CD14-positive monocyte (primary cell): ENCODE measurements at regions not wholly inside any gene's neighbourhood (a gene's known extent, or its start where the extent isn't known, plus 50 kb on each side); places are given as distances from the start of the nearest gene placed in this dataset.

Experiments
- DNase-seq, 3 donors: peaks; one replicate each; pipeline ENCODE4 v3.0.0-alpha.2; 2011 to 2022
- H2AFZ ChIP-seq: 2 replicates; pipeline ENCODE4 v1.6.0; 2012; ENCODE audit warnings: mild to moderate bottlenecking, low read depth, low read length, inconsistent platforms; ENCODE audit not compliant: insufficient read depth, poor library complexity, severe bottlenecking
- H3K27ac ChIP-seq, 2 donors: 1 replicate in 1 of 2; 2 replicates in 1 of 2; pipeline ENCODE4 v1.5.1; 2012 to 2013; ENCODE audit warnings: low read length in 2 of 2, control low read depth in 1 of 2, inconsistent platforms in 1 of 2, low read depth in 1 of 2, mild to moderate bottlenecking in 1 of 2
- H3K27me3 ChIP-seq, 2 donors: one replicate each; pipeline versions ENCODE4 v1.6.0 to v1.6.1; 2011 to 2013; ENCODE audit warnings: low read length in 2 of 2; ENCODE audit not compliant: control insufficient read depth in 2 of 2, insufficient read depth in 2 of 2
- H3K36me3 ChIP-seq, 2 donors: replicated peaks in 1 of 2; 1 replicate in 1 of 2; 2 replicates in 1 of 2; pipeline versions ENCODE4 v1.5.1 to v1.6.1; 2012 to 2013; ENCODE audit warnings: low read length in 2 of 2, control low read depth in 1 of 2, inconsistent platforms in 1 of 2, mild to moderate bottlenecking in 1 of 2; ENCODE audit not compliant: insufficient read depth in 2 of 2, control insufficient read depth in 1 of 2
- H3K4me1 ChIP-seq, 2 donors: 1 replicate in 1 of 2; 2 replicates in 1 of 2; pipeline versions ENCODE4 v1.5.1 to v1.6.1; 2012 to 2013; ENCODE audit warnings: low read length in 2 of 2, control low read depth in 1 of 2, inconsistent platforms in 1 of 2, mild to moderate bottlenecking in 1 of 2, moderate library complexity in 1 of 2; ENCODE audit not compliant: insufficient read depth in 2 of 2, control insufficient read depth in 1 of 2
- H3K4me2 ChIP-seq: replicated peaks from 2 replicates; pipeline ENCODE3; 2012; ENCODE audit warnings: low read length, moderate library complexity, mild to moderate bottlenecking; ENCODE audit not compliant: poor library complexity, severe bottlenecking; ENCODE audit errors: extremely low read depth
- H3K4me3 ChIP-seq, 3 experiments: fragments of 200-600 bp in 1 of 3; sonication (generic) in 1 of 3; replicated peaks in 1 of 3; 1 replicate in 2 of 3; 2 replicates in 1 of 3; pipeline ENCODE4 v1.5.1; 2011 to 2013; ENCODE audit warnings: low read length in 3 of 3, mild to moderate bottlenecking in 3 of 3, control low read depth in 2 of 3, low read depth in 2 of 3, inconsistent platforms in 1 of 3, moderate library complexity in 1 of 3
- H3K79me2 ChIP-seq: 2 replicates; pipeline ENCODE4 v1.6.0; 2012; ENCODE audit warnings: mild to moderate bottlenecking, control low read depth, inconsistent platforms, low read length, moderate library complexity; ENCODE audit not compliant: insufficient read depth
- H3K9ac ChIP-seq: 2 replicates; pipeline ENCODE4 v1.6.0; 2017; ENCODE audit warnings: low read length, mild to moderate bottlenecking; ENCODE audit not compliant: insufficient read depth, poor library complexity, severe bottlenecking
- H3K9me3 ChIP-seq, 2 donors: replicated peaks in 1 of 2; 1 replicate in 1 of 2; 2 replicates in 1 of 2; pipeline versions ENCODE4 v1.5.1 to v1.6.1; 2012 to 2013; ENCODE audit warnings: low read length in 2 of 2, control low read depth in 1 of 2; ENCODE audit not compliant: control insufficient read depth in 1 of 2, insufficient read depth in 1 of 2
- H4K20me1 ChIP-seq: 2 replicates; pipeline ENCODE4 v1.6.0; 2012; ENCODE audit warnings: mild to moderate bottlenecking, low read length, control low read depth, moderate library complexity; ENCODE audit not compliant: insufficient read depth
- H3K27ac Mint-ChIP-seq, 7 donors: one replicate each; pipeline ENCODE4 v1.8.0; 2020; ENCODE audit warnings: mild to moderate bottlenecking in 7 of 7, mixed read lengths in 7 of 7, moderate library complexity in 6 of 7, inconsistent platforms in 2 of 7
- H3K27me3 Mint-ChIP-seq, 3 donors: one replicate each; pipeline ENCODE4 v1.8.0; 2021 to 2022; ENCODE audit warnings: low read depth in 3 of 3, mild to moderate bottlenecking in 3 of 3, mixed read lengths in 3 of 3, moderate library complexity in 3 of 3, inconsistent platforms in 1 of 3
- H3K36me3 Mint-ChIP-seq, 2 donors: one replicate each; pipeline ENCODE4 v1.8.0; 2020; ENCODE audit warnings: mixed read lengths in 2 of 2, inconsistent platforms in 1 of 2, mild to moderate bottlenecking in 1 of 2
- H3K4me1 Mint-ChIP-seq: one replicate; pipeline ENCODE4 v1.8.0; 2020; ENCODE audit warnings: mild to moderate bottlenecking, mixed read lengths
- H3K4me3 Mint-ChIP-seq, 2 donors: one replicate each; pipeline ENCODE4 v1.8.0; 2020; ENCODE audit warnings: mild to moderate bottlenecking in 2 of 2, mixed read lengths in 2 of 2, moderate library complexity in 1 of 2
- H3K9me3 Mint-ChIP-seq, 7 donors: one replicate each; pipeline ENCODE4 v1.8.0; 2020 to 2022; ENCODE audit warnings: mixed read lengths in 7 of 7, mild to moderate bottlenecking in 6 of 7, moderate library complexity in 6 of 7, inconsistent platforms in 2 of 7
- WGBS: methylation state at CpG from one replicate; pipeline ENCODE4 v1.1.5; 2013; ENCODE audit warnings: missing lambda C conversion rate; ENCODE audit not compliant: insufficient coverage; 5-methylcytosine and 5-hydroxymethylcytosine counted together
- intact Hi-C, 2 donors: fragments of 100-400 bp; cut with micrococcal nuclease; formaldehyde crosslinking; loops; one replicate each; pipeline versions ENCODE4 v1.15.0 to v1.15.1; 2023
- TF ChIP-seq, protein P1 (sequence below): fragments of 200-600 bp; IDR thresholded peaks from one replicate; pipeline ENCODE4 v1.8.0; 2022; ENCODE audit warnings: antibody characterized with exemption, mild to moderate bottlenecking

DNA sequence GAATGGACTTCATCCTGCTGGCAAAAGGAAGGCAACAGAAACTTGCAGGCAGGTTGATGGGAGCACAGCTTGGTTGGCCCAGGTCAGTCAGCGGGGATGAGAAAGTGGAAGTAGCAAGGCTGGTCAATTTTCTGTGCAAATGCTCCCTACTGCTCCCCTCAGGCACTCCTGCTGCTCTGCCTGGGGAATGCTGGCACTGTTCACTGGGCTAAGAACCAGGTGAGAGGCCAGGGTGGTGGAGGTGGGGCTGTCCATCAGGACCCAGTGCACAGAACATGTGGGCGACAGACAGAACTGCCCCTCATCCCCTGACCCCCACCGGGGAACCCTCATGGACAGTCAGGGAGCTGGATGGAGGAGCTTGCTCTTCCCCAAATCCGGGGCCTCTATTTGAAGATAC, 593.1 kb downstream of the IRX1 start:
- Histone ChIP-seq H3K79me2 (no peaks in the 10 kb centered on the region), H2AFZ (no peak overlapping the region), H3K4me1 (no peaks in the 10 kb centered on the region), H3K4me3 (no peak overlapping the region), H3K9me3 (peaks cover 5 to 16% of the 10 kb centered on the region in 2 donors), H4K20me1 (no peaks in the 10 kb centered on the region), H3K27me3 (no peaks in the 10 kb centered on the region), H3K9ac (no peak overlapping the region), H3K27ac (no peak overlapping the region), H3K36me3 (no peaks in the 10 kb centered on the region), H3K4me2 (no peak overlapping the region)
- H3K4me1 Mint-ChIP-seq, result no peaks in the 10 kb centered on the region
- WGBS, result no CpG with 5 or more reads among the region's 4 CpGs
- intact Hi-C loops, result no loop called here
- no peak for DNase-seq
- no peak overlapping the region for H3K4me3 Mint-ChIP-seq
- TF ChIP-seq, protein P1, sequence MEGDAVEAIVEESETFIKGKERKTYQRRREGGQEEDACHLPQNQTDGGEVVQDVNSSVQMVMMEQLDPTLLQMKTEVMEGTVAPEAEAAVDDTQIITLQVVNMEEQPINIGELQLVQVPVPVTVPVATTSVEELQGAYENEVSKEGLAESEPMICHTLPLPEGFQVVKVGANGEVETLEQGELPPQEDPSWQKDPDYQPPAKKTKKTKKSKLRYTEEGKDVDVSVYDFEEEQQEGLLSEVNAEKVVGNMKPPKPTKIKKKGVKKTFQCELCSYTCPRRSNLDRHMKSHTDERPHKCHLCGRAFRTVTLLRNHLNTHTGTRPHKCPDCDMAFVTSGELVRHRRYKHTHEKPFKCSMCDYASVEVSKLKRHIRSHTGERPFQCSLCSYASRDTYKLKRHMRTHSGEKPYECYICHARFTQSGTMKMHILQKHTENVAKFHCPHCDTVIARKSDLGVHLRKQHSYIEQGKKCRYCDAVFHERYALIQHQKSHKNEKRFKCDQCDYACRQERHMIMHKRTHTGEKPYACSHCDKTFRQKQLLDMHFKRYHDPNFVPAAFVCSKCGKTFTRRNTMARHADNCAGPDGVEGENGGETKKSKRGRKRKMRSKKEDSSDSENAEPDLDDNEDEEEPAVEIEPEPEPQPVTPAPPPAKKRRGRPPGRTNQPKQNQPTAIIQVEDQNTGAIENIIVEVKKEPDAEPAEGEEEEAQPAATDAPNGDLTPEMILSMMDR, result no peak
- H3K36me3 Mint-ChIP-seq, result no peaks in the 10 kb centered on the region
- peaks cover 0 to 1% (median 0%) of the 10 kb centered on the region in 3 donors for H3K27me3 Mint-ChIP-seq
- no peak overlapping the region for H3K27ac Mint-ChIP-seq
- peaks cover 7 to 16% (median 11%) of the 10 kb centered on the region in 7 donors for H3K9me3 Mint-ChIP-seq

DNA sequence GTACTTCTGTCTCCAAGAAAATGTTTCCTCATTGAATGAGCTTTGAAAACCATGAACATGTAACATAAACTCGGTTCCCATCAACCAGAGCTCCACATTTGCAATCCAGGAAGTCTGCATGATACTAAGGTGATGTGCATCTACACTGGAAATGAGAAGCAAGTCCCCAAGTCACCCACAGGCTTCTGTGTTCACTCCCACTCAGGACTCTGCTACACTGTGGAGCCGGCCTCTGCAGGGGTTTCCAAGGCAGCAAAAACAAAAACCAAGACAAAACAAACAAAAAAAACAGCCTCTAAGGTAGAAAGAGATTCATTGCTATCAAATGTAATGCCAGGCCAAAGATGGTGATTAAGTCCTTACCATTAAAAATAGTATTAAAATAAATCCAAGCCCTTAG, 593.7 kb downstream of the IRX1 start:
- DNase-seq, result no peak
- Mint-ChIP-seq H3K27me3 (peaks cover 0 to 1% (median 0%) of the 10 kb centered on the region in 3 donors), H3K4me1 (no peaks in the 10 kb centered on the region), H3K4me3 (no peak overlapping the region), H3K36me3 (no peaks in the 10 kb centered on the region), H3K9me3 (peaks cover 3 to 10% (median 8%) of the 10 kb centered on the region in 7 donors), H3K27ac (peak overlapping the region in 1 of 7 donors; percentile 17)
- TF ChIP-seq, protein P1, result no peak
- Histone ChIP-seq H3K4me2 (no peak overlapping the region), H3K36me3 (no peaks in the 10 kb centered on the region), H3K4me1 (no peaks in the 10 kb centered on the region), H3K9me3 (peaks cover 5 to 10% of the 10 kb centered on the region in 2 donors), H3K79me2 (no peaks in the 10 kb centered on the region), H3K27ac (no peak overlapping the region), H3K4me3 (no peak overlapping the region), H3K9ac (no peak overlapping the region), H4K20me1 (no peaks in the 10 kb centered on the region), H2AFZ (no peak overlapping the region), H3K27me3 (no peaks in the 10 kb centered on the region)
- no CpG with 5 or more reads among the region's 2 CpGs for WGBS
- intact Hi-C loops, result no loop called here
